Muscle layer of duodenum (tissue), 2 donors: ENCODE measurements at regions not wholly inside any gene's neighbourhood (a gene's known extent, or its start where the extent isn't known, plus 50 kb on each side); places are given as distances from the start of the nearest gene placed in this dataset.

Experiments
- H3K27ac ChIP-seq: one replicate; pipeline ENCODE4 v1.7.0; 2013; ENCODE audit warnings: mild to moderate bottlenecking, low read length
- H3K27me3 ChIP-seq: one replicate; pipeline ENCODE4 v1.7.0; 2013; ENCODE audit warnings: low read depth, mild to moderate bottlenecking, control low read depth, low read length
- H3K36me3 ChIP-seq, 2 donors: one replicate each; pipeline ENCODE4 v1.7.0; 2013; ENCODE audit warnings: low read length in 2 of 2, control low read depth in 1 of 2, mild to moderate bottlenecking in 1 of 2; ENCODE audit not compliant: insufficient read depth in 2 of 2, control insufficient read depth in 1 of 2
- H3K4me1 ChIP-seq, 2 donors: one replicate each; pipeline ENCODE4 v1.7.0; 2013; ENCODE audit warnings: low read length in 2 of 2, mild to moderate bottlenecking in 2 of 2, control low read depth in 1 of 2, moderate library complexity in 1 of 2; ENCODE audit not compliant: insufficient read depth in 2 of 2, control insufficient read depth in 1 of 2
- H3K4me3 ChIP-seq, 2 donors: one replicate each; pipeline ENCODE4 v1.7.0; 2013; ENCODE audit warnings: low read length in 2 of 2, low read depth in 1 of 2, mild to moderate bottlenecking in 1 of 2
- H3K9me3 ChIP-seq, 2 donors: one replicate each; pipeline ENCODE4 v1.7.0; 2013; ENCODE audit warnings: low read length in 2 of 2, control low read depth in 1 of 2, mild to moderate bottlenecking in 1 of 2; ENCODE audit not compliant: control insufficient read depth in 1 of 2
- donor health status: healthy.

DNA sequence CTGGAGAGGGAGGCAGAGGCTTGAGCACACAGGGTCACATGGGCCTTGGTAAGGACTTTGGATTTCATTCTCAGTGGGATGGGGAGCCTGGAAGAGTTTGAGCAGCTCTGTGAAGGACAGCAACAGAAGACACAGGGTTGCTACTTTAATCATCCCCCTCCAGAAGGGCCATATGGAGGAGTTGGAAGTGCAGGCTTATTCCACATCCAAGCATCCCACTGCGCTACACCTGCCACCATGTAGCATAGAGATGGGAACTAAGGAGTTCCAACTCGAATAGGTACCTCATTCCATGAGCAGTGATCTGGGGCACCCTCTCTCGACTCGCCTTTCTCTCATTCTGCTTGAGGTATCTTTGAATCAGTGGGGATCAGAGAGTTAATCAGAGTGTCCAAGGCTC, 54.0 kb upstream of the CTTNBP2NL start:
- Histone ChIP-seq H3K27ac (no peak overlapping the region), H3K4me1 (peaks cover 0 to 6% of the 10 kb centered on the region in 2 donors), H3K4me3 (no peak overlapping the region), H3K36me3 (no peaks in the 10 kb centered on the region), H3K9me3 (no peaks in the 10 kb centered on the region), H3K27me3 (no peaks in the 10 kb centered on the region)

DNA sequence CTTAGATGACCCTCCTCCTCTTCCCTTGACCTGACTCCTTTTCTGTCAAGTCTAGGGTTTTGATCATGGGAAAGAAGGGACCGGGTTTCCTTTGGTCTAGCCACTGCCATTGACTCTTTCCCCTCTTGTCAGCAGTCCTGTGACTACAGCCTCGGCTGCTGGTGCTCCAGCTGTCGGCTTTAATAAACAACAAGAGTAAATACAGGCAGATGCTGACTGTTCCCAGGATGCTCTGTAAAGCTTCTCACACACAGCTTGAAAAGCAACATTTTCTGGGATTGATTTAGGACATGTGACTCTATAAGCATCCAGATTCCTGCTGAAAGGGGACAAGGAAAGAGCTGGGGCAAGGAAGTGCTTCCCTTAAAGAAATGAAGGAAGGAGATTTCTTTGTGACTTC, 53.5 kb upstream of the CTTNBP2NL start:
- Histone ChIP-seq H3K4me3 (no peak overlapping the region), H3K27ac (no peak overlapping the region), H3K36me3 (no peaks in the 10 kb centered on the region), H3K9me3 (no peaks in the 10 kb centered on the region), H3K4me1 (peaks cover 0 to 6% of the 10 kb centered on the region in 2 donors), H3K27me3 (no peaks in the 10 kb centered on the region)

DNA sequence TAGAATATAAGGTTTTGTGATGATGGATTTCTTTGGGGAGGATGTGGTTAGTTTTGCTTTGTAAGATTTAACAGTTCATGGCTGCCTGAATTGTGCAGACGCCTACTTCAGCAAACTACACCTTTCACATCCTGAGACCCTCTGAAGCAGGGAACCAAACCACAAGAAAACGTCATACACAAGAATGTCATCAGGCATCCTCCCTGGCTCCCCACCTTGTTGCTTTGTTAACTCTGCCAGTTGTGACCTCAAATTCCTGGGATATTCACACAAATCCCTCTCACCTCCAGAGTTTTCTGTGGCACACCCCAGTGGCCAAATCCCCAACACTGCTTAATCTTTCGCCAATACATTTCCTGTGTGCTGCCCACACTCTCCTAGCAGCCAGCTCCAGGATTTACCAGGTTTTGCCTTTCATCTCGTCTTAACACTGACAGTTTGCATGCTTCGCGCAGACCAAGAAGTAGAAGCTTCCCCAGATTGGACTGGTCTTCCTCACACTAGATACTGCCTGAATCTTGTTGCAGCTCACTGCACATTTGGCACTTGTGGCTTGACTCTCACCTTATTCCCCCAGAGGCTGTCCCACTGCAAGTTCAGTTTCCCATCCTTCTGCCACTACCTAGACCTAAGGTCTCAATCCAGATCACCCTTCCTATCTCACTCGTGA, 51.1 kb upstream of the CTTNBP2NL start:
- no peak overlapping the region for H3K27ac ChIP-seq
- no peaks in the 10 kb centered on the region for H3K9me3 ChIP-seq
- no peaks in the 10 kb centered on the region for H3K27me3 ChIP-seq
- peaks cover 0 to 6% of the 10 kb centered on the region in 2 donors for H3K4me1 ChIP-seq
- no peak overlapping the region for H3K4me3 ChIP-seq
- H3K36me3 ChIP-seq = no peaks in the 10 kb centered on the region
